Hematopoietic multipotent progenitor cell treated with erythropoietin and hydrocortisone succinate and interleukin-3 and kit ligand, for 17 days (in vitro differentiated cells): ENCODE measurements at regions not wholly inside any gene's neighbourhood (a gene's known extent, or its start where the extent isn't known, plus 50 kb on each side); places are given as distances from the start of the nearest gene placed in this dataset.
"Not testable (repeated sequence)": the region's sequence is repeated elsewhere in the genome, so short reads cannot be mapped to it uniquely, and the experiment has no call there.

ENCODE experiments used
- DNase-seq: peaks from one replicate; pipeline ENCODE4 v3.0.0-alpha.2; 2015; ENCODE audit warnings: low spot score

- DNase-seq: no peak
Measured at GRCh38 chr6:147674099-147674498, 165.6 kb downstream of the SAMD5 start.

GRCh38 chr6:147674794-147675193, 166.3 kb downstream of the SAMD5 start:
- DNase-seq: no peak

- no peak for DNase-seq
Measured at GRCh38 chr6:147675281-147675680, 166.8 kb downstream of the SAMD5 start.

GRCh38 chr6:147676495-147677199, 168.2 kb downstream of the SAMD5 start:
- no peak for DNase-seq

GRCh38 chr6:147677647-147678046, 169.2 kb downstream of the SAMD5 start:
- no peak for DNase-seq

- DNase-seq: no peak
Measured at GRCh38 chr6:147678253-147678652, 169.8 kb downstream of the SAMD5 start.

- no peak for DNase-seq
Measured at GRCh38 chr6:147684906-147685305, 176.4 kb downstream of the SAMD5 start.

- DNase-seq: no peak
Measured at GRCh38 chr6:147689398-147689797, 180.9 kb downstream of the SAMD5 start.

GRCh38 chr6:147691446-147691845, 183.0 kb downstream of the SAMD5 start:
- no peak for DNase-seq

- DNase-seq: no peak
Measured at GRCh38 chr6:147693181-147693580, 184.7 kb downstream of the SAMD5 start.

GRCh38 chr6:147694556-147694955, 186.1 kb downstream of the SAMD5 start:
- DNase-seq: not testable (repeated sequence)

GRCh38 chr6:147695819-147696218, 187.3 kb downstream of the SAMD5 start:
- DNase-seq: no peak

- no peak for DNase-seq
Measured at GRCh38 chr6:147699140-147699539, 190.7 kb downstream of the SAMD5 start.

GRCh38 chr6:147699637-147700036, 191.1 kb downstream of the SAMD5 start:
- DNase-seq: no peak

GRCh38 chr6:147700436-147701209, 192.1 kb downstream of the SAMD5 start:
- DNase-seq: no peak

GRCh38 chr6:147704691-147705090, 196.2 kb downstream of the SAMD5 start:
- no peak for DNase-seq

GRCh38 chr6:147707524-147707923, 199.0 kb downstream of the SAMD5 start:
- DNase-seq: no peak

- DNase-seq: no peak
Measured at GRCh38 chr6:147708170-147708569, 199.7 kb downstream of the SAMD5 start.

- DNase-seq: no peak
Measured at GRCh38 chr6:147709396-147710272, 201.1 kb downstream of the SAMD5 start.

- no peak for DNase-seq
Measured at GRCh38 chr6:147710890-147711289, 202.4 kb downstream of the SAMD5 start.

GRCh38 chr6:147711476-147711875, 203.0 kb downstream of the SAMD5 start:
- DNase-seq: no peak

GRCh38 chr6:147712841-147713240, 204.4 kb downstream of the SAMD5 start:
- no peak for DNase-seq

GRCh38 chr6:147715035-147715434, 206.5 kb downstream of the SAMD5 start:
- no peak for DNase-seq
